H1 (cell line): ENCODE measurements at regions not wholly inside any gene's neighbourhood (a gene's known extent, or its start where the extent isn't known, plus 50 kb on each side); places are given as distances from the start of the nearest gene placed in this dataset.

ENCODE experiments used
- CTCF ChIA-PET: fragments of 300-600 bp; sonication (Branson Sonifier 250); formaldehyde crosslinking; loops from one replicate; lab custom pipeline; 2021; ENCODE audit not compliant: partially characterized antibody; lab: Charles Lee
- POLR2A ChIA-PET: fragments of 300-600 bp; sonication (Branson Sonifier 250); formaldehyde crosslinking; loops from one replicate; lab custom pipeline; 2021; ENCODE audit warnings: inconsistent platforms; ENCODE audit not compliant: partially characterized antibody; lab: Charles Lee
- DNase-seq, 2 experiments: peaks; one replicate each; pipeline versions ENCODE4 v3.0.0 to v3.0.0-alpha.2; 2010 to 2022; ENCODE audit warnings: low spot score in 2 of 2, low read depth in 1 of 2, mixed read lengths in 1 of 2
- FAIRE-seq: peaks from 2 replicates; lab custom pipeline; 2011; peaks lifted over from hg19 to GRCh38; lab: Jason Lieb, UNC
- H2AFZ ChIP-seq: 2 replicates; pipeline ENCODE4 v1.8.1; 2012; ENCODE audit warnings: low read length, inconsistent platforms
- H2AK5ac ChIP-seq: 2 replicates; pipeline ENCODE4 v1.6.1; 2013; ENCODE audit warnings: low read depth, low read length
- H2BK120ac ChIP-seq: replicated peaks from 2 replicates; pipeline ENCODE3; 2013; ENCODE audit warnings: low read depth, low read length, inconsistent platforms
- H2BK12ac ChIP-seq: 2 replicates; pipeline ENCODE4 v1.6.1; 2013; ENCODE audit warnings: low read depth, low read length
- H2BK15ac ChIP-seq: 2 replicates; pipeline ENCODE4 v1.6.1; 2013; ENCODE audit warnings: low read length
- H2BK20ac ChIP-seq: 2 replicates; pipeline ENCODE4 v1.6.1; 2013; ENCODE audit warnings: low read length
- H2BK5ac ChIP-seq: 2 replicates; pipeline ENCODE4 v1.6.1; 2013; ENCODE audit warnings: low read depth, low read length
- H3K14ac ChIP-seq: 2 replicates; pipeline ENCODE4 v1.6.1; 2013; ENCODE audit warnings: inconsistent platforms; ENCODE audit not compliant: insufficient read length
- H3K18ac ChIP-seq: 2 replicates; pipeline ENCODE4 v1.6.1; 2013; ENCODE audit warnings: low read length; ENCODE audit errors: extremely low read depth
- H3K23ac ChIP-seq: 2 replicates; pipeline ENCODE4 v1.6.1; 2013; ENCODE audit warnings: inconsistent platforms; ENCODE audit not compliant: insufficient read length
- H3K23me2 ChIP-seq: 2 replicates; pipeline ENCODE4 v1.6.1; 2013; ENCODE audit warnings: low read depth, low read length
- H3K27ac ChIP-seq: 2 replicates; pipeline ENCODE4 v1.6.1; 2011; ENCODE audit warnings: low read depth, low read length, inconsistent platforms
- H3K27me3 ChIP-seq, 4 experiments: replicated peaks in 1 of 4; 1 replicate in 1 of 4; 2 replicates in 3 of 4; pipeline versions ENCODE4 v1.6.1 to v1.8.1; 2011 to 2013; ENCODE audit warnings: low read length in 3 of 4, mild to moderate bottlenecking in 3 of 4, inconsistent platforms in 2 of 4, mixed read lengths in 2 of 4, moderate library complexity in 1 of 4; ENCODE audit not compliant: control insufficient read depth in 3 of 4, insufficient read depth in 3 of 4; ENCODE audit errors: extremely low read depth in 1 of 4
- H3K36me3 ChIP-seq, 4 experiments: 2 replicates each; pipeline versions ENCODE4 v1.6.1 to v1.8.1; 2011 to 2013; ENCODE audit warnings: mild to moderate bottlenecking in 4 of 4, low read length in 3 of 4, moderate library complexity in 2 of 4, control low read depth in 1 of 4, inconsistent platforms in 1 of 4; ENCODE audit not compliant: insufficient read depth in 4 of 4, control insufficient read depth in 2 of 4
- H3K4ac ChIP-seq: replicated peaks from 2 replicates; pipeline ENCODE3; 2013; ENCODE audit warnings: low read length, low read depth, mixed read lengths, inconsistent platforms; ENCODE audit not compliant: insufficient read length
- H3K4me1 ChIP-seq, 4 experiments: replicated peaks in 1 of 4; 1 replicate in 1 of 4; 2 replicates in 3 of 4; pipeline versions ENCODE4 v1.6.1 to v1.8.1; 2011 to 2013; ENCODE audit warnings: low read length in 3 of 4, inconsistent platforms in 2 of 4, mixed read lengths in 1 of 4; ENCODE audit not compliant: insufficient read depth in 4 of 4, control insufficient read depth in 3 of 4
- H3K4me2 ChIP-seq, 2 experiments: 2 replicates each; pipeline versions ENCODE4 v1.6.1 to v1.8.1; 2011 to 2013; ENCODE audit warnings: low read depth in 2 of 2, low read length in 2 of 2, control low read depth in 1 of 2, inconsistent platforms in 1 of 2, mild to moderate bottlenecking in 1 of 2; ENCODE audit not compliant: insufficient read depth in 1 of 2
- H3K4me3 ChIP-seq, 4 experiments: fragments of 200-600, 300-600 bp in 1 of 4; sonication (generic), shearing (Covaris generic), sonication (Bioruptor Twin) in 1 of 4; 2 replicates each; pipeline versions ENCODE4 v1.5.1 to v1.8.1; 2011 to 2016; ENCODE audit warnings: low read length in 4 of 4, low read depth in 3 of 4, control low read depth in 2 of 4, inconsistent platforms in 2 of 4, mild to moderate bottlenecking in 2 of 4, mixed read lengths in 1 of 4, moderate library complexity in 1 of 4; ENCODE audit not compliant: insufficient read depth in 2 of 4; ENCODE audit errors: extremely low read depth in 1 of 4
- H3K56ac ChIP-seq: replicated peaks from 2 replicates; pipeline ENCODE3; 2013; ENCODE audit warnings: low read depth, mild to moderate bottlenecking, mixed read lengths, low read length, inconsistent platforms; ENCODE audit not compliant: insufficient read length
- H3K79me1 ChIP-seq: 2 replicates; pipeline ENCODE4 v1.6.1; 2013; ENCODE audit warnings: low read depth, low read length, control low read depth
- H3K79me2 ChIP-seq, 2 experiments: 2 replicates each; pipeline versions ENCODE4 v1.6.1 to v1.8.1; 2012 to 2013; ENCODE audit warnings: low read length in 2 of 2, mild to moderate bottlenecking in 2 of 2, inconsistent platforms in 1 of 2; ENCODE audit not compliant: insufficient read depth in 2 of 2, control insufficient read depth in 1 of 2
- H3K9ac ChIP-seq, 4 experiments: replicated peaks in 1 of 4; 1 replicate in 1 of 4; 2 replicates in 3 of 4; pipeline versions ENCODE4 v1.6.1 to v1.8.1; 2011 to 2013; ENCODE audit warnings: low read depth in 3 of 4, low read length in 3 of 4, control low read depth in 2 of 4, mild to moderate bottlenecking in 2 of 4, moderate library complexity in 2 of 4, inconsistent platforms in 1 of 4; ENCODE audit errors: extremely low read depth in 1 of 4
- H3K9me3 ChIP-seq, 2 experiments: 2 replicates each; pipeline versions ENCODE4 v1.6.1 to v1.8.1; 2012 to 2013; ENCODE audit warnings: mild to moderate bottlenecking in 2 of 2, moderate library complexity in 2 of 2, control low read depth in 1 of 2, inconsistent platforms in 1 of 2, low read depth in 1 of 2, low read length in 1 of 2, mixed read lengths in 1 of 2; ENCODE audit not compliant: insufficient read depth in 2 of 2
- H4K20me1 ChIP-seq, 2 experiments: replicated peaks in 1 of 2; 2 replicates each; pipeline versions ENCODE3 to v1.8.1; 2011 to 2013; ENCODE audit warnings: inconsistent platforms in 2 of 2, low read length in 2 of 2, mild to moderate bottlenecking in 1 of 2; ENCODE audit not compliant: insufficient read depth in 2 of 2, control insufficient read depth in 1 of 2
- H4K5ac ChIP-seq: 2 replicates; pipeline ENCODE4 v1.6.1; 2013; ENCODE audit warnings: low read length, low read depth, mixed read lengths, inconsistent platforms; ENCODE audit not compliant: insufficient read length
- H4K8ac ChIP-seq: 2 replicates; pipeline ENCODE4 v1.8.0; 2013; ENCODE audit warnings: mild to moderate bottlenecking, moderate library complexity, low read length, inconsistent platforms; ENCODE audit not compliant: insufficient read depth; ENCODE audit errors: extremely low read depth
- H4K91ac ChIP-seq: replicated peaks from 2 replicates; pipeline ENCODE3; 2013; ENCODE audit warnings: low read length, mixed read lengths, inconsistent platforms; ENCODE audit not compliant: insufficient read length
- BACH1 ChIP-seq: IDR thresholded peaks from 2 replicates; pipeline ENCODE4 v1.6.1; 2012; ENCODE audit warnings: low read length, improper control_type of control experiment
- SIN3A ChIP-seq, 2 experiments: IDR thresholded peaks in 1 of 2; conservative IDR thresholded peaks in 1 of 2; 2 replicates each; pipeline ENCODE4 v1.6.1; 2011 to 2012; ENCODE audit warnings: low read length in 2 of 2, improper control_type of control experiment in 1 of 2, low read depth in 1 of 2, mild to moderate bottlenecking in 1 of 2
- WGBS, 2 experiments: shearing (Covaris generic) in 1 of 2; methylation state at CpG; one replicate each; pipeline versions ENCODE4 v1.1.6 to v1.1.7; 2013 to 2015; ENCODE audit warnings: low lambda C conversion rate in 2 of 2, mixed read lengths in 2 of 2, inconsistent platforms in 1 of 2, low coverage in 1 of 2, missing lambda C conversion rate in 1 of 2; ENCODE audit not compliant: insufficient replicate concordance in 2 of 2, insufficient coverage in 1 of 2, insufficient read length in 1 of 2; ENCODE audit errors: extremely low coverage in 1 of 2, missing lambda C conversion rate in 1 of 2; 5-methylcytosine and 5-hydroxymethylcytosine counted together

GRCh38 chr6:126766820-126767219 is 351.7 kb upstream of the RSPO3 start:
- 21 to 49% methylated on average over 2 of the region's 3 CpGs for WGBS, 2 experiments

More at GRCh38 chr6:126766820-126767219, 351.7 kb upstream of the RSPO3 start:
- Histone ChIP-seq H4K91ac (no peak overlapping the region), H3K9ac (no peak overlapping the region), H3K56ac (no peak overlapping the region), H2AK5ac (no peak overlapping the region), H2BK5ac (no peak overlapping the region), H2BK20ac (no peak overlapping the region), H4K8ac (no peak overlapping the region), H3K79me1 (no peaks in the 10 kb centered on the region)
- FAIRE-seq = no peak
- TF ChIP-seq BACH1 (no peak), SIN3A (conservative IDR thresholded peaks at IDR 0.05 in 1 of 2, IDR thresholded peaks at IDR 0.05 in 1 of 2; ENCODE audit: low read depth in 1 of 2, low read length in 2 of 2) (no peak)
- TF ChIP-seq, all 59 proteins: peak for 0
- no peak for DNase-seq
- Histone ChIP-seq H2BK120ac (no peak overlapping the region), H3K27ac (no peak overlapping the region), H3K27me3 (no peaks in the 10 kb centered on the region), H3K4ac (no peak overlapping the region), H3K23ac (no peak overlapping the region), H3K23me2 (no peaks in the 10 kb centered on the region), H2BK15ac (no peak overlapping the region), H2AFZ (no peak overlapping the region), H2BK12ac (no peak overlapping the region), H4K5ac (no peak overlapping the region), H3K4me1 (no peaks in the 10 kb centered on the region), H3K18ac (no peak overlapping the region), H3K4me2 (no peak overlapping the region), H3K14ac (no peak overlapping the region), H4K20me1 (no peaks in the 10 kb centered on the region), H3K9me3 (no peaks in the 10 kb centered on the region), H3K36me3 (no peaks in the 10 kb centered on the region), H3K4me3 (no peak overlapping the region), H3K79me2 (no peaks in the 10 kb centered on the region)
- ChIA-PET CTCF (no interaction called here), POLR2A (no interaction called here)
